H9 (cell line): ENCODE measurements at regions not wholly inside any gene's neighbourhood (a gene's known extent, or its start where the extent isn't known, plus 50 kb on each side); places are given as distances from the start of the nearest gene placed in this dataset.

Experiments
- DNase-seq: peaks from one replicate; pipeline ENCODE4 v3.0.0-alpha.2; 2017
- H2AFZ ChIP-seq: one replicate; pipeline ENCODE4 v1.6.1; 2013; ENCODE audit warnings: mild to moderate bottlenecking, low read length, control low read depth, moderate library complexity
- H2AK5ac ChIP-seq: 2 replicates; pipeline ENCODE4 v1.6.1; 2013; ENCODE audit warnings: low read length, control low read depth, mixed read lengths; ENCODE audit not compliant: insufficient read length
- H2BK120ac ChIP-seq: one replicate; pipeline ENCODE4 v1.6.1; 2013; ENCODE audit warnings: low read depth, mild to moderate bottlenecking, low read length, control low read depth, inconsistent platforms; ENCODE audit not compliant: poor library complexity, severe bottlenecking
- H2BK12ac ChIP-seq: 2 replicates; pipeline ENCODE4 v1.6.1; 2013; ENCODE audit warnings: low read length, control low read depth, mixed read lengths, low read depth; ENCODE audit not compliant: insufficient read length
- H2BK15ac ChIP-seq: 2 replicates; pipeline ENCODE4 v1.6.1; 2013; ENCODE audit warnings: low read depth, low read length, control low read depth
- H2BK20ac ChIP-seq: one replicate; pipeline ENCODE4 v1.6.1; 2013; ENCODE audit warnings: low read depth, mild to moderate bottlenecking, low read length, control low read depth, inconsistent platforms; ENCODE audit not compliant: poor library complexity, severe bottlenecking
- H2BK5ac ChIP-seq: 2 replicates; pipeline ENCODE4 v1.6.1; 2013; ENCODE audit warnings: low read length, control low read depth, mixed read lengths; ENCODE audit not compliant: insufficient read length
- H3K14ac ChIP-seq: 2 replicates; pipeline ENCODE4 v1.6.1; 2013; ENCODE audit warnings: low read length, control low read depth; ENCODE audit not compliant: insufficient read depth
- H3K18ac ChIP-seq: 2 replicates; pipeline ENCODE4 v1.6.1; 2013; ENCODE audit warnings: low read depth, mild to moderate bottlenecking, mixed read lengths, low read length, control low read depth; ENCODE audit not compliant: insufficient read length
- H3K23ac ChIP-seq: 2 replicates; pipeline ENCODE4 v1.6.1; 2013; ENCODE audit warnings: low read length, control low read depth, mixed read lengths, low read depth; ENCODE audit not compliant: insufficient read length
- H3K23me2 ChIP-seq: 2 replicates; pipeline ENCODE4 v1.6.1; 2013; ENCODE audit warnings: low read depth, mild to moderate bottlenecking, mixed read lengths, low read length, control low read depth; ENCODE audit not compliant: insufficient read length, poor library complexity, severe bottlenecking
- H3K27ac ChIP-seq: 2 replicates; pipeline ENCODE4 v1.5.1; 2013; ENCODE audit warnings: low read length, control low read depth, mixed read lengths, low read depth; ENCODE audit not compliant: insufficient read length
- H3K27me3 ChIP-seq: 2 replicates; pipeline ENCODE4 v1.6.1; 2013; ENCODE audit warnings: low read length, control low read depth, inconsistent platforms; ENCODE audit not compliant: insufficient read depth
- H3K4ac ChIP-seq: 2 replicates; pipeline ENCODE4 v1.6.1; 2013; ENCODE audit warnings: low read depth, mild to moderate bottlenecking, control low read depth, inconsistent platforms, low read length, moderate library complexity
- H3K4me1 ChIP-seq: 2 replicates; pipeline ENCODE4 v1.6.1; 2013; ENCODE audit warnings: low read length, control low read depth, inconsistent platforms; ENCODE audit not compliant: insufficient read depth
- H3K4me2 ChIP-seq: 2 replicates; pipeline ENCODE4 v1.6.1; 2013; ENCODE audit warnings: low read length, control low read depth, mixed read lengths; ENCODE audit not compliant: insufficient read length, insufficient read depth
- H3K56ac ChIP-seq: 2 replicates; pipeline ENCODE4 v1.6.1; 2013; ENCODE audit warnings: low read depth, mild to moderate bottlenecking, mixed read lengths, low read length, control low read depth; ENCODE audit not compliant: insufficient read length
- H3K79me1 ChIP-seq: 2 replicates; pipeline ENCODE4 v1.6.1; 2013; ENCODE audit warnings: low read depth, mild to moderate bottlenecking, moderate library complexity, low read length, control low read depth, inconsistent platforms; ENCODE audit not compliant: insufficient read depth, poor library complexity, severe bottlenecking
- H3K79me2 ChIP-seq: 2 replicates; pipeline ENCODE4 v1.6.1; 2013; ENCODE audit warnings: low read length, control low read depth, inconsistent platforms; ENCODE audit not compliant: insufficient read depth
- H3K9ac ChIP-seq: 2 replicates; pipeline ENCODE4 v1.6.1; 2013; ENCODE audit warnings: low read length, control low read depth, mixed read lengths; ENCODE audit not compliant: insufficient read length; ENCODE audit errors: extremely low read depth
- H3K9me3 ChIP-seq: one replicate; pipeline ENCODE4 v1.6.1; 2013; ENCODE audit warnings: low read depth, low read length, inconsistent platforms; ENCODE audit not compliant: control insufficient read depth
- H3T11ph ChIP-seq: one replicate; pipeline ENCODE4 v1.6.1; 2013; ENCODE audit warnings: mild to moderate bottlenecking, low read length, control low read depth, inconsistent platforms
- H4K20me1 ChIP-seq: one replicate; pipeline ENCODE4 v1.6.1; 2013; ENCODE audit not compliant: control insufficient read depth, insufficient read length, insufficient read depth
- H4K5ac ChIP-seq: 2 replicates; pipeline ENCODE4 v1.6.1; 2013; ENCODE audit warnings: low read depth, mild to moderate bottlenecking, mixed read lengths, low read length, control low read depth; ENCODE audit not compliant: insufficient read length
- H4K8ac ChIP-seq: replicated peaks from 2 replicates; pipeline ENCODE4 v1.6.1; 2013; ENCODE audit warnings: low read length, control low read depth, mixed read lengths, low read depth; ENCODE audit not compliant: insufficient read length
- H4K91ac ChIP-seq: 2 replicates; pipeline ENCODE4 v1.6.1; 2013; ENCODE audit warnings: low read depth, mild to moderate bottlenecking, moderate library complexity, mixed read lengths, low read length, control low read depth; ENCODE audit not compliant: insufficient read length
- H3K27ac Mint-ChIP-seq, 3 experiments: 2 replicates in 2 of 3; 3 replicates in 1 of 3; pipeline ENCODE4 v1.8.0; 2020 to 2021; ENCODE audit warnings: mixed read lengths in 3 of 3, mild to moderate bottlenecking in 1 of 3, moderate library complexity in 1 of 3
- H3K27me3 Mint-ChIP-seq: 2 replicates; pipeline ENCODE4 v1.8.0; 2021; ENCODE audit warnings: low read depth, mild to moderate bottlenecking, moderate library complexity, mixed read lengths
- H3K36me3 Mint-ChIP-seq, 3 experiments: 2 replicates in 2 of 3; 3 replicates in 1 of 3; pipeline ENCODE4 v1.8.0; 2020 to 2021; ENCODE audit warnings: low read depth in 3 of 3, mixed read lengths in 3 of 3; ENCODE audit not compliant: insufficient read depth in 1 of 3
- H3K4me1 Mint-ChIP-seq, 2 experiments: 2 replicates each; pipeline ENCODE4 v1.8.0; 2020; ENCODE audit warnings: mixed read lengths in 2 of 2
- H3K4me3 Mint-ChIP-seq, 2 experiments: 2 replicates in 1 of 2; 3 replicates in 1 of 2; pipeline ENCODE4 v1.8.0; 2020 to 2021; ENCODE audit warnings: mild to moderate bottlenecking in 2 of 2, mixed read lengths in 2 of 2, moderate library complexity in 1 of 2
- H3K9me3 Mint-ChIP-seq, 2 experiments: 2 replicates in 1 of 2; 3 replicates in 1 of 2; pipeline ENCODE4 v1.8.0; 2020; ENCODE audit warnings: mild to moderate bottlenecking in 2 of 2, mixed read lengths in 2 of 2, moderate library complexity in 1 of 2
- CTCF ChIP-seq: fragments of 200-600 bp; sonication (generic); conservative IDR thresholded peaks from 3 replicates; pipeline ENCODE4 v1.8.0; 2021; ENCODE audit warnings: antibody characterized with exemption, mild to moderate bottlenecking
- WGBS: extraction: QIAGEN DNeasy Blood & Tissue Kit; methylation state at CpG from one replicate; pipeline ENCODE4 v1.1.7; 2013; ENCODE audit warnings: missing lambda C conversion rate, low lambda C conversion rate, mixed read lengths; ENCODE audit not compliant: insufficient read length; ENCODE audit errors: extremely low coverage; 5-methylcytosine and 5-hydroxymethylcytosine counted together

DNA sequence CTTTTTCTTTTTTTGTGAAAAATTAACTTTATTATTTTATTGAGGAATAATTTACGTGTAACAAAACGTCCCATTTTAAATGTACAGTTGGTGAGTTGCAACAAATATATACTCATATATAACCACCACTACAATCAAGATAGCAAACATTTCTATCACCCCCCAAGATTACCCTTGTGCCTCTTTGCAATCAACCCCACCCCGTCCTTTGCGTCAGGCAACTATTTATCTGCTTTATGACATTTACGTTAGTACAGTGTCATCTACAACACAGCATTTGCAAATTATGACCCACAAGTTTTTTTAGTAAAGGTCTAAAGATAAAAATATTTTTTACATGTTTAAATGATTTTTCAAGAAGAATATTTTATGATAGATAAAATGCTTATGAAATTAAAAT lies 485.6 kb upstream of the SOX9 start:
- no peaks in the 10 kb centered on the region for H3K23me2 ChIP-seq
- H4K20me1 ChIP-seq, result no peaks in the 10 kb centered on the region
- no peak overlapping the region for H2AK5ac ChIP-seq
- H3K9me3 ChIP-seq, result no peaks in the 10 kb centered on the region
- H3K14ac ChIP-seq, result no peak overlapping the region
- no peak overlapping the region for H3K56ac ChIP-seq
- no peak overlapping the region for H3K4ac ChIP-seq
- no peak overlapping the region for H2BK5ac ChIP-seq
- Mint-ChIP-seq H3K36me3 (no peaks in the 10 kb centered on the region), H3K4me3 (no peak overlapping the region), H3K27ac (no peak overlapping the region), H3K9me3 (no peaks in the 10 kb centered on the region), H3K27me3 (no peaks in the 10 kb centered on the region), H3K4me1 (no peaks in the 10 kb centered on the region)
- H2AFZ ChIP-seq, result no peak overlapping the region
- H3K79me1 ChIP-seq, result no peaks in the 10 kb centered on the region
- H3K23ac ChIP-seq, result no peak overlapping the region
- no peak overlapping the region for H2BK20ac ChIP-seq
- H4K91ac ChIP-seq, result no peak overlapping the region
- no peak overlapping the region for H3K27ac ChIP-seq
- no peak overlapping the region for H2BK120ac ChIP-seq
- no peak overlapping the region for H3K18ac ChIP-seq
- DNase-seq, result no peak
- H3K4me2 ChIP-seq, result no peak overlapping the region
- no peak overlapping the region for H3K9ac ChIP-seq
- no peak for TF ChIP-seq CTCF
- H2BK12ac ChIP-seq, result no peak overlapping the region
- H4K8ac ChIP-seq, result no peak overlapping the region
- H4K5ac ChIP-seq, result no peak overlapping the region
- H3T11ph ChIP-seq, result no peak overlapping the region
- no peaks in the 10 kb centered on the region for H3K27me3 ChIP-seq
- no peak overlapping the region for H2BK15ac ChIP-seq
- no peaks in the 10 kb centered on the region for H3K79me2 ChIP-seq
- H3K4me1 ChIP-seq, result no peaks in the 10 kb centered on the region
- no CpG with 5 or more reads among the region's 5 CpGs for WGBS
